ENCODE measurements at regions not wholly inside any gene's neighbourhood (a gene's known extent, or its start where the extent isn't known, plus 50 kb on each side); places are given as distances from the start of the nearest gene placed in this dataset.
"Not testable (repeated sequence)": the region's sequence is repeated elsewhere in the genome, so short reads cannot be mapped to it uniquely, and the experiment has no call there.

DNA sequence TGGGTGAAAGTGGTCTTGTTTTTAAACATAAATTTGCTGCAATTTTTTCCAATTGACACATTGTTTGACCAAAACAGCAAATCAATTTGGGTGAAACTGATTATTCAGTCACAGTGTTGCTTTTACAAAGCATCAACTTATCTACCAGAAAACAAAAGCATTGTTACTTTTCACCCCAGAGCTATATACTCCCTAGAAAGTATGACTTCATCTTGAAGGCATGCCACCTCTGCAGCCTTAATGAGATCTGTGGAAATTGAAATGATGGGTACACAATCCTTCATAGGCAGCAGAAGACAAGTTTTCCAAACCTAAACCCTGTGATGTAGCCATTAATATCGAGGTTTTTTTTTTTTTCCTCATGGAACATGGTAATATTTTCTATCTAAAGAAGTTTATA, 615.9 kb downstream of the CHSY3 start:
- Mint-ChIP-seq H3K27ac (ENCODE audit: unreplicated experiment) (no peak overlapping the region), H3K4me1 (peaks cover 5% of the 10 kb centered on the region), H3K36me3 (ENCODE audit: low read depth) (no peaks in the 10 kb centered on the region), H3K9me3 (peaks cover 8% of the 10 kb centered on the region), H3K27me3 (ENCODE audit: low read depth) (no peaks in the 10 kb centered on the region), H3K4me3 (no peak overlapping the region)
- TF ChIP-seq, protein P1, sequence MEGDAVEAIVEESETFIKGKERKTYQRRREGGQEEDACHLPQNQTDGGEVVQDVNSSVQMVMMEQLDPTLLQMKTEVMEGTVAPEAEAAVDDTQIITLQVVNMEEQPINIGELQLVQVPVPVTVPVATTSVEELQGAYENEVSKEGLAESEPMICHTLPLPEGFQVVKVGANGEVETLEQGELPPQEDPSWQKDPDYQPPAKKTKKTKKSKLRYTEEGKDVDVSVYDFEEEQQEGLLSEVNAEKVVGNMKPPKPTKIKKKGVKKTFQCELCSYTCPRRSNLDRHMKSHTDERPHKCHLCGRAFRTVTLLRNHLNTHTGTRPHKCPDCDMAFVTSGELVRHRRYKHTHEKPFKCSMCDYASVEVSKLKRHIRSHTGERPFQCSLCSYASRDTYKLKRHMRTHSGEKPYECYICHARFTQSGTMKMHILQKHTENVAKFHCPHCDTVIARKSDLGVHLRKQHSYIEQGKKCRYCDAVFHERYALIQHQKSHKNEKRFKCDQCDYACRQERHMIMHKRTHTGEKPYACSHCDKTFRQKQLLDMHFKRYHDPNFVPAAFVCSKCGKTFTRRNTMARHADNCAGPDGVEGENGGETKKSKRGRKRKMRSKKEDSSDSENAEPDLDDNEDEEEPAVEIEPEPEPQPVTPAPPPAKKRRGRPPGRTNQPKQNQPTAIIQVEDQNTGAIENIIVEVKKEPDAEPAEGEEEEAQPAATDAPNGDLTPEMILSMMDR (conservative IDR thresholded peaks at IDR 0.05): no peak
- no peak for DNase-seq (ENCODE audit: low read depth, low spot score)

DNA sequence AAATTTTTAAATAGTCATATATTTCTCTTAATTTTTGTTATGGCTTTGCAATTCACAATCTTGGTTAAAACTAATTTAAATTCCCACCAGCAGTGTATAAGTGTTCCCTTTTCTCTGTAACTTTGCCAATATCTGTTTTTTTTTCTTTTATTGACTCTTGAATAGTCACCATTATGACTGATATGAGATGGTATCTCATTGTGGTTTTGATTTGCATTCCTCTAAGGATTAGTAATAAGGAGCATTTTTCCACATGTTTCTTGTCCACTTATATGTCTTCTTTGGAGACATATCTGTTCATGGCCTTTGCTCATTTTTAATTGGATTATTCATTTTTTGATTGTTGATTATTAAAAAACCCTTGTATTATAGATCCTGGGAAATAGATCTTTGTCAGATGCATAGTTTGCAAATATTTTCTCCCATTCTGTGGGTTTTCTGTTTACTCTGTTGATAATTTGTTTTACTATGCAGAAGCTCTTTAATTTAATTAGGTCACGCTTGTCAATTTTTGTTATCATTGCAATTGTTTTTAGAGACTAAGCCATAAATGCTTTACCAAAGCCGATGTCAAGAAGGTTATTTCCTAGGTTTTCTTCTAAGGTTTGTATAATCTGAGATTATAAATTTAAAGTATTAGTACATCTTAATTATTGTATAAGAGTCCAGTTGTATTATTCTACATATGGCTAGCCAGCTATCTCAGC, 610.9 kb downstream of the CHSY3 start:
- H3K4me3 Mint-ChIP-seq: no peak overlapping the region
- H3K9me3 Mint-ChIP-seq: peaks cover 8% of the 10 kb centered on the region
- no peaks in the 10 kb centered on the region for H3K27me3 Mint-ChIP-seq (ENCODE audit: low read depth)

DNA sequence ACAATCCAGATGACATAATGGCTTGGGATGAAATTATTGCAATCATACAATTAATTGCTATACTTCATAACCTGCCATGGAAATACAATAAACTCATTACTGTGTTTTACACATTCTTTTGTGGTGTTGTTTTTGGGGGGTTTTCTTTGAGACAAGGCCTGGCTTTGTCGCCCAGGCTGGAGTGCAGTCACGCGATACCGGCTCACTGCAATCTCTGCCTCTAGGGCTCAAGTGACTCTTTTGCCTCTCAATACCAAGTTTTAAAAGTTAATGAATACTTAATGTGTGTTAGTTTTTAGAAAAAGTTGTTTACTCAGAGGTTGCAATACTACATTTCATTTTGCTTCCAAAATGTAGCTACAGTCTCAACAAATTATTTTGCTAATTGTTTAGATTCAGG, 598.4 kb downstream of the CHSY3 start:
- Mint-ChIP-seq H3K4me1 (peaks cover 7% of the 10 kb centered on the region), H3K36me3 (ENCODE audit: low read depth) (no peaks in the 10 kb centered on the region), H3K27ac (ENCODE audit: unreplicated experiment) (peak overlapping the region; percentile 28), H3K4me3 (no peak overlapping the region), H3K27me3 (ENCODE audit: low read depth) (no peaks in the 10 kb centered on the region), H3K9me3 (peaks cover 5% of the 10 kb centered on the region)
- DNase-seq (ENCODE audit: low read depth, low spot score): no peak
- TF ChIP-seq, protein P1 (conservative IDR thresholded peaks at IDR 0.05): no peak

More for the DNA sequence above, 610.9 kb downstream of the CHSY3 start:
- Mint-ChIP-seq H3K4me1 (peaks cover 3% of the 10 kb centered on the region), H3K36me3 (ENCODE audit: low read depth) (no peaks in the 10 kb centered on the region), H3K27ac (ENCODE audit: unreplicated experiment) (no peak overlapping the region)
- no peak for DNase-seq (ENCODE audit: low read depth, low spot score)
- TF ChIP-seq, protein P1 (conservative IDR thresholded peaks at IDR 0.05): no peak

DNA sequence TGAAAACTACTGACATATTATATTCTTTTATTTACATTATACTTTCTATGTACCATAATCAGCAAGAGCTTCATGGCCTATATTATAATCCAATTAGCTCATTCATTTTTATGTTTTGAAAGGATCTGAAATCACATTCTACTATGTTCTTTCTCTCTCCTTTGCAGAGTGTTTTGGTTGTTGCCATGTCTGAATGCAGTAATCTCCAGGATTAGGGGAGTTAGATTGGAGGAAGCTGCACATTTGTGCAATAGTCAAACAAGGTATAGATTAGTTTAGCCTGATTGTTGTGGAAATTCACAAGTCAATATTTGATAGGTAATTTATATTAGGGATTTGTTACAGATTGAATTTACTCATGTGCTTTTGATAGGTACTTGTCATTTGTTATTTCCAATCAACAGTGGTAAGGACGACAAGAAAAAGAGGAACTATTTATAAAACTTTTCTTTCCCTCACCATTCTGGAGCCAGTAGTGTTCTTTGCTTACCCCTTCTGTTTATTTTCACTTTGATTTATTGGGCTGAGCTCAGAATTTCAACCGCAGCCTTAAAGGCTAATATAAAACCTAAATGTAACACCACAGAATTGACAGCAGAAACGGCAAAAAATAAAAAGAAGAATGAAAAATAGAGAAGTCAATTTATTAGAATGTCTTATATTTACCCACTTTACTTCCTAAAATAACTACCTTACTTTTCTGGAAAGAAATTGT, 597.0 kb downstream of the CHSY3 start:
- TF ChIP-seq, protein P1 (conservative IDR thresholded peaks at IDR 0.05): no peak
- Mint-ChIP-seq H3K4me1 (peaks cover 7% of the 10 kb centered on the region), H3K36me3 (ENCODE audit: low read depth) (no peaks in the 10 kb centered on the region), H3K27ac (ENCODE audit: unreplicated experiment) (no peak overlapping the region), H3K9me3 (peaks cover 5% of the 10 kb centered on the region), H3K4me3 (no peak overlapping the region), H3K27me3 (ENCODE audit: low read depth) (no peaks in the 10 kb centered on the region)
- no peak for DNase-seq (ENCODE audit: low read depth, low spot score)

DNA sequence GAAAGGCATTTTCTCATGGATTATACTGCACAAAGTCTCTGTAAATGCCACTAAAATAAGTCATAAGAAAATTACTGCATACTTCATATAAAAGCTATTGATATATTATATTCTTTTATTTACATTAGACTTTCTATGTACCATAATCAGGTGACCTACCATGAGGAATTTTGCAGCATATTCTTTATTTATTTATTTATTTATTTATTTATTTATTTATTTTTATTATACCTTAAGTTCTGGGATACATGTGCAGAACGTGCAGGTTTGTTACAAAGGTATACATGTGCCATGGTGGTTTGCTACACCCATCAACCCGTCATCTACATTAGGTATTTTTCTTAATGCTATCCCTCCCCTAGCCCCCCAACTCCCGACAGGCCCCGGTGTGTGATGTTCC, 596.2 kb downstream of the CHSY3 start:
- not testable (repeated sequence) for H3K36me3 Mint-ChIP-seq (ENCODE audit: low read depth); DNase-seq (ENCODE audit: low read depth, low spot score); H3K9me3 Mint-ChIP-seq; H3K4me1 Mint-ChIP-seq; H3K27me3 Mint-ChIP-seq (ENCODE audit: low read depth); H3K27ac Mint-ChIP-seq (ENCODE audit: unreplicated experiment); H3K4me3 Mint-ChIP-seq

DNA sequence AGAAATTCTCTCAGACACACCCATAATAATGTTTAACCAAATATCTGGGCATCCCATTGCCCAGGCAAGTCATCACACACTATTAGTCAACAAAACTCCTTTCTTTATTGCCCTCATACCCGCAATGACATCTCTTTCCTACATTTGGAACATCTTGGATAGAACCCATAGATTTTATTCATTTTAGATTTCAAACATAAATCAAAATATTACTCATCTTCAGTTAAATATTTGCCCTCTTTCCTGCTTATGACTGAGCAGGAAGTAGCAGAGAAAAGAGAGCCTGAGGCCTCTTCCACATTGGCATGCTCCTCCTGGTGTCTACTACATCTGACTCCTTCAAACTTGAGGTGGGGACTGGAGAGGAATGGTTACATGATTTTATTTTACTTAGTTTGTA, 592.0 kb downstream of the CHSY3 start:
- no peak for DNase-seq (ENCODE audit: low read depth, low spot score)
- no peaks in the 10 kb centered on the region for H3K27me3 Mint-ChIP-seq (ENCODE audit: low read depth)
- H3K4me3 Mint-ChIP-seq: no peak overlapping the region
- no peaks in the 10 kb centered on the region for H3K4me1 Mint-ChIP-seq
- no peaks in the 10 kb centered on the region for H3K36me3 Mint-ChIP-seq (ENCODE audit: low read depth)
- peaks cover 6% of the 10 kb centered on the region for H3K9me3 Mint-ChIP-seq
- TF ChIP-seq, protein P1 (conservative IDR thresholded peaks at IDR 0.05): no peak
- H3K27ac Mint-ChIP-seq (ENCODE audit: unreplicated experiment): no peak overlapping the region
